ENCODE measurements at regions not wholly inside any gene's neighbourhood (a gene's known extent, or its start where the extent isn't known, plus 50 kb on each side); places are given as distances from the start of the nearest gene placed in this dataset.

- H3K4me3 ChIP-seq (ENCODE audit: low read depth, low read length), result no peak overlapping the region
- DNase-seq (ENCODE audit: low read depth), result peak; percentile 3
Observed at GRCh38 chrX:67780694-67781109, 236.9 kb downstream of the AR start.

DNA sequence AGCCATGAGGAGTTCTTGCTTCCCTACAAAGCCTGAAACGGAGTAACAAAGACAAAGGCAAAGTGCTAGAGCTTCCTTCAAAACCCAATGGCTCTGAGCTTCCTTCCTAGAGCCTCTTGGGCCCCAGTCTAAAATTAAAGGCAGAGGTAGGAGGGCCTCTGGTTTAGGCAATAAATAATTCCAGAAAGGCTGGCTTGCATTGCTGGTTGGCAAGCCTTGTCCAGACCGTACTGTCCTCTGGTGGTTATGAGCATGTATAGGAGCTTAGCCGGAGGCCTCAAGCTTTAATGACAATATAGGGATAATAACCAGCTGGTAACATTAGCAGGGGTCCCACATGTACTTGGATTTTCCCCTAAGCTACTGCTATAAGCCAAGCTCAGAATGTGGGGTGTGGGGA, 237.3 kb downstream of the AR start:
- no peak for DNase-seq (ENCODE audit: low read depth)
- TF ChIP-seq, protein P1, sequence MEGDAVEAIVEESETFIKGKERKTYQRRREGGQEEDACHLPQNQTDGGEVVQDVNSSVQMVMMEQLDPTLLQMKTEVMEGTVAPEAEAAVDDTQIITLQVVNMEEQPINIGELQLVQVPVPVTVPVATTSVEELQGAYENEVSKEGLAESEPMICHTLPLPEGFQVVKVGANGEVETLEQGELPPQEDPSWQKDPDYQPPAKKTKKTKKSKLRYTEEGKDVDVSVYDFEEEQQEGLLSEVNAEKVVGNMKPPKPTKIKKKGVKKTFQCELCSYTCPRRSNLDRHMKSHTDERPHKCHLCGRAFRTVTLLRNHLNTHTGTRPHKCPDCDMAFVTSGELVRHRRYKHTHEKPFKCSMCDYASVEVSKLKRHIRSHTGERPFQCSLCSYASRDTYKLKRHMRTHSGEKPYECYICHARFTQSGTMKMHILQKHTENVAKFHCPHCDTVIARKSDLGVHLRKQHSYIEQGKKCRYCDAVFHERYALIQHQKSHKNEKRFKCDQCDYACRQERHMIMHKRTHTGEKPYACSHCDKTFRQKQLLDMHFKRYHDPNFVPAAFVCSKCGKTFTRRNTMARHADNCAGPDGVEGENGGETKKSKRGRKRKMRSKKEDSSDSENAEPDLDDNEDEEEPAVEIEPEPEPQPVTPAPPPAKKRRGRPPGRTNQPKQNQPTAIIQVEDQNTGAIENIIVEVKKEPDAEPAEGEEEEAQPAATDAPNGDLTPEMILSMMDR (IDR thresholded peaks at IDR 0.05; ENCODE audit: insufficient read depth, low read depth, low read length, missing control alignments), result no peak
- no peak overlapping the region for H3K4me3 ChIP-seq (ENCODE audit: low read depth, low read length)

More at GRCh38 chrX:67780694-67781109, 236.9 kb downstream of the AR start:
- TF ChIP-seq, protein P1 (IDR thresholded peaks at IDR 0.05; ENCODE audit: insufficient read depth, low read depth, low read length, missing control alignments), result no peak

GRCh38 chrX:67784712-67785111, 240.9 kb downstream of the AR start:
- TF ChIP-seq, protein P1 (IDR thresholded peaks at IDR 0.05; ENCODE audit: insufficient read depth, low read depth, low read length, missing control alignments), result no peak

DNA sequence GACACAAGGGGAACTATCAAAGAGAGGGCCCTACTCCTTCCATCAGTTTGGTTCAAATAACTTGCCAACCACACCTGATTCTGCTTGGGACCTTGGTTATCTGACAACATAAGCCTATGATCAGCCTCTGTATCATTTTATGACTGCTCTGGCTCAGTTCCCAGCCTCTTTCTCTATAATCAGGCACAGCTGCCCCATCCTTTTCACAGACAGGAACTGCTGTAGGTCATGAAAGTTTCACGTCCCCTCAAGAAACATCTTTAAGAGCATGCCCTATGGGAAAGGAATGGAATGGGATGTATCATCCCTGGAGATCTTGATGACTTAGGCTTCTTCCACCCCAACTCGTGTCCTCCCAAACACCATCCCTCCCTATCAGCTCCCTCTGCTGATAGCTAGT, 243.4 kb downstream of the AR start:
- DNase-seq (ENCODE audit: low read depth), result no peak
- H3K4me3 ChIP-seq (ENCODE audit: low read depth, low read length), result no peak overlapping the region
- TF ChIP-seq, protein P1 (IDR thresholded peaks at IDR 0.05; ENCODE audit: insufficient read depth, low read depth, low read length, missing control alignments), result no peak

More at GRCh38 chrX:67784712-67785111, 240.9 kb downstream of the AR start:
- no peak for DNase-seq (ENCODE audit: low read depth)
- H3K4me3 ChIP-seq (ENCODE audit: low read depth, low read length), result no peak overlapping the region

DNA sequence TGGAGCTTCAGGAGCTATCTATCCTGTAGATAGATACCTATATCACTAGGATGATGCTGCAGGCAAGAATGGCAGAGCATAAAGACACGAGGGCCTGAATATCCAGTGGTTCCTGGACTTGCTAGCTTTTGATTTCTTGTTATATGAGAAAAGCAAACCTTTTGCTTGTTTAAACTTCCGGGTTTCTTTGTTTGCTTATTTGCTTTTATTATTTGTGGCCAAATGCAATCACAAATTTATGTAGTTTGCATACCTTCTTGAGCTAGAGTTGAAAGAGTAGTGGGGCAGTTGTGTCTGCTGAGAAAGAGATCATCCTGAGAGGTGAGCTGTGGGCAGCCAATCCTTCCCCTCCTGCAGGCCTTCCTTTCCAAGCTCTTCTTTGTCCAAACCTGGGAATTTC, 245.7 kb downstream of the AR start:
- TF ChIP-seq, protein P1 (IDR thresholded peaks at IDR 0.05; ENCODE audit: insufficient read depth, low read depth, low read length, missing control alignments), result no peak
- no peak for DNase-seq (ENCODE audit: low read depth)
- no peak overlapping the region for H3K4me3 ChIP-seq (ENCODE audit: low read depth, low read length)

Data from GM12865 (cell line).